VCaP (cell line): ENCODE measurements at regions not wholly inside any gene's neighbourhood (a gene's known extent, or its start where the extent isn't known, plus 50 kb on each side); places are given as distances from the start of the nearest gene placed in this dataset.
A peak's percentile ranks its signal among the peaks of the same experiment; 100 is the strongest.

Experiments used
- H3K27ac ChIP-seq: fragments of 450-650 bp; 2 replicates; pipeline ENCODE4 v1.5.1; 2017
- TF ChIP-seq, protein P1 (sequence below): fragments of 450-650 bp; conservative IDR thresholded peaks from 2 replicates; pipeline ENCODE4 v1.5.1; 2017; ENCODE audit warnings: mild to moderate bottlenecking, moderate library complexity

DNA sequence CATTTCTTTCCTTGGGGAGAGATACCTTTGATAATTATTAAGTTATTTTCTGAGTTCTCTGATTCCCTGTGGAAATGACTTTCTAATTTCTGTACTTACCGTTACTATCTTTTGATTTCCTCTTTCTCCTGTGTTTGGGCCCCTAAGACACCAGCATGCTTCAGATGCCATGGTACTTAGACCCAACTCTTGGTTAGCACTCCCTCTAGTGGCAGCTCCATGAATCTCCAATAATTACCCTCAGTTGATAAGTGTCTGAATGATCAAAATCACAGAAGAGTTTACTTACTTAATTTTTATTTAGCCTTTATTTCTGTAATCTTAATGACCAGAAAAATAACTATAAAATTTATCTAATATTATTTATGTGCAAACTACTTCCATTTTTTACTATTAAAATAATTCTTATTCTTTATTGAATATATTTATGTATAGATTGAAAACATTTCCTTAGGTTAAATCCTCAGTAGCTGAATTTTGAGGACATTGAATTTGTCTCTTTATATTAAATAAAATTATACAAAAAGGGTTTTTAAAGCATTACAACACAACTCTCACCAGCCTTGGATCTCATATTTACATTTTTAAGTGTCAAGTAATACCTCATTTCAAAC lies 300.4 kb downstream of the KCNS3 start:
- H3K27ac ChIP-seq, result peak overlapping the region; percentile 98; the same call in 1 of the 2 replicates
- TF ChIP-seq, protein P1, sequence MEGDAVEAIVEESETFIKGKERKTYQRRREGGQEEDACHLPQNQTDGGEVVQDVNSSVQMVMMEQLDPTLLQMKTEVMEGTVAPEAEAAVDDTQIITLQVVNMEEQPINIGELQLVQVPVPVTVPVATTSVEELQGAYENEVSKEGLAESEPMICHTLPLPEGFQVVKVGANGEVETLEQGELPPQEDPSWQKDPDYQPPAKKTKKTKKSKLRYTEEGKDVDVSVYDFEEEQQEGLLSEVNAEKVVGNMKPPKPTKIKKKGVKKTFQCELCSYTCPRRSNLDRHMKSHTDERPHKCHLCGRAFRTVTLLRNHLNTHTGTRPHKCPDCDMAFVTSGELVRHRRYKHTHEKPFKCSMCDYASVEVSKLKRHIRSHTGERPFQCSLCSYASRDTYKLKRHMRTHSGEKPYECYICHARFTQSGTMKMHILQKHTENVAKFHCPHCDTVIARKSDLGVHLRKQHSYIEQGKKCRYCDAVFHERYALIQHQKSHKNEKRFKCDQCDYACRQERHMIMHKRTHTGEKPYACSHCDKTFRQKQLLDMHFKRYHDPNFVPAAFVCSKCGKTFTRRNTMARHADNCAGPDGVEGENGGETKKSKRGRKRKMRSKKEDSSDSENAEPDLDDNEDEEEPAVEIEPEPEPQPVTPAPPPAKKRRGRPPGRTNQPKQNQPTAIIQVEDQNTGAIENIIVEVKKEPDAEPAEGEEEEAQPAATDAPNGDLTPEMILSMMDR, result peak; percentile 85

DNA sequence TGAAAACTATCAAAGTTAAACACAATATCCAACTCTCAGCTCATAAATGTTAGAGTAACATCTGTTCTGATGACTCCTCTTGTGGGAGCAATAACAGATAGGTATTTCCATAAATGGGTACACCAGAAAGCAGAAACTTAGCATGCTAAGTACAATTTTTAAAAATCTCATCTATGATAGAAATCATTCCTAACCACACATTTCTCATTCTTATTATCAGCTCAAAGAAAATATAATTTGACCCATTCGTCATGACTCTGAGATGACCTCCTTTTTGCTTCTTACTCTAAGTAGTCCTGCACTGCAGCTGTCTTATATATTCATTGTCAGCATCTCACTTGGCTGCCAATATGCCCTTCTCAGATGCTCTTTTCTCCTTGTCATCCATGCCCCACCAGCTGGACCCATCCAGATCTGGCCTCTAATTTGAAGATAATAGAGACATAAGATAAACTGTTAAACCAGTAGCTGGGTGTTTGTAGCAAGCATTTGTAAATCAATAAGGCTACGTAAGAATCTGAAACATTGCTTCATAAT lies 298.3 kb downstream of the KCNS3 start:
- TF ChIP-seq, protein P1, result no peak
- H3K27ac ChIP-seq, result no peak overlapping the region

- H3K27ac ChIP-seq, result no peak overlapping the region
- TF ChIP-seq, protein P1, result peak; percentile 25; the same call in 1 of the 2 replicates
Measured at GRCh38 chr2:18172607-18173006, 294.1 kb downstream of the KCNS3 start.

- TF ChIP-seq, protein P1, result no peak
- H3K27ac ChIP-seq, result no peak overlapping the region
Measured at GRCh38 chr2:18171191-18172139, 293.0 kb downstream of the KCNS3 start.

DNA sequence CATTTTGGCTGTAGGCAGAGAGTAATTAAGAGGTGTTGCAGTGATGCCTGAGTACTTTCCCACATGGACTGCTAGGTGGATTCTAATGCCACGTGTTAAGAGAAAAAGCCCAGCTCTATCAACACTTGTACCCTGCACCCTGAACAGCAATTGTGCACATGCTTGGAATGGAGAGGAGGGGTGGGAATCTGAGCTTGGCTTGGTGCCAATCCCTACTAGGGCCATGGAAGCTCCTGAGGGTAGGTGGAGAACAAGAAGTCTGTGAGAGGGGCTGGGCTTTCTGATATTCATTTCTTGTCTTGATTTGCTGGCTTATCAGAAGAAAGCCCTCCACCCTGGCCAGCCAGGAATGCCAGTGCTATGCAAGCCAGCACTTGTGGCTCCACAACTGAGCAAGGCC lies 292.2 kb downstream of the KCNS3 start:
- H3K27ac ChIP-seq, result no peak overlapping the region
- TF ChIP-seq, protein P1, result no peak

GRCh38 chr2:18169893-18170175 lies 291.4 kb downstream of the KCNS3 start:
- no peak overlapping the region for H3K27ac ChIP-seq
- TF ChIP-seq, protein P1, result no peak

DNA sequence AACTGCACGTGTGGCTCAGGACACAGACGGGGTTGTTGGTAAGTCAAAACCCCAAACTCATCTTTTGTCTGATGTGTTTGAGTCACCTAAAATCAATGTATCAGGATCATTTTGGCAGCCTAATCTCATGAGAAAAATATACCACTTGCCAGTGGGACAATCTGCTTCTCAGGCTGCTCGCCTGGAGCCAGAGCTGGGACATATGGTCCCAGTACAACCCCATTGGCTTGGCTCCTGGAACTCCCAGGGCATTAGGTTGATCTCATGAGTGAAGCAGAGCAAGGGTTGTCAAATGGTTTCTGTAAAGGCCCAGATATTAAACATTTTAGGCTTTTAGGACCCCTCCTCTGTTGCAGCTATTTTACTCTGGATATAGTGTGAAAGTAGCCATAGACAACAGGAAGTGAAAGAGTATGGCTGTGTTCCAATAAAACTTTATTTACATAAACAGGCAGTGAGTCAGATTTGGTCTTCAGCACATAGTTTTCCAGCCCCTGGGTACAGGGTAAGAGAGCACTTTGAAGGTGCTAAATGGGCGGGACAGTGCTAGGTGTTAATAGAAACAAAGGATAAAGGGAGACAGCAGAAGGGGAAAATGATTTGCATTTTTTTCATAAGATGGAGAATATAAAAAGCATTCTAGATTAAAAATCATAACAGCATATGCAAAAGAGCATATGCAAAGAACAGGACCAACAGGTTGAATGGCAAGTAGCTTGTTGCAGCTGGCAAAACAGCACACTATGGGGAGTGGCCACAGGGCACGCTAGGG lies 290.8 kb downstream of the KCNS3 start:
- no peak overlapping the region for H3K27ac ChIP-seq
- TF ChIP-seq, protein P1, result no peak
